Mesendoderm (in vitro differentiated cells): ENCODE measurements at regions not wholly inside any gene's neighbourhood (a gene's known extent, or its start where the extent isn't known, plus 50 kb on each side); places are given as distances from the start of the nearest gene placed in this dataset.
"Not testable (repeated sequence)": the region's sequence is repeated elsewhere in the genome, so short reads cannot be mapped to it uniquely, and the experiment has no call there.

Experiments used
- DNase-seq: peaks from one replicate; pipeline ENCODE4 v3.0.0; 2013
- H2AK5ac ChIP-seq: 2 replicates; pipeline ENCODE4 v1.6.1; 2013; ENCODE audit warnings: low read length, inconsistent platforms
- H2BK120ac ChIP-seq: 2 replicates; pipeline ENCODE4 v1.6.1; 2013; ENCODE audit warnings: low read depth, mild to moderate bottlenecking, low read length, moderate library complexity, mixed read lengths
- H2BK15ac ChIP-seq: replicated peaks from 2 replicates; pipeline ENCODE4 v1.6.1; 2013; ENCODE audit warnings: low read depth, mild to moderate bottlenecking, moderate library complexity
- H2BK5ac ChIP-seq: 2 replicates; pipeline ENCODE4 v1.6.1; 2013; ENCODE audit warnings: low read length, inconsistent platforms
- H3K18ac ChIP-seq: 2 replicates; pipeline ENCODE4 v1.6.1; 2013; ENCODE audit warnings: mild to moderate bottlenecking, low read length, mixed read lengths
- H3K23ac ChIP-seq: one replicate; pipeline ENCODE4 v1.6.1; 2013; ENCODE audit warnings: low read length
- H3K27ac ChIP-seq: 2 replicates; pipeline ENCODE4 v1.5.1; 2013; ENCODE audit warnings: low read depth, mild to moderate bottlenecking, inconsistent platforms, low read length, moderate library complexity
- H3K27me3 ChIP-seq: 2 replicates; pipeline ENCODE4 v1.6.1; 2013; ENCODE audit warnings: low read length, control low read depth, mild to moderate bottlenecking, inconsistent platforms; ENCODE audit not compliant: insufficient read depth, poor library complexity
- H3K36me3 ChIP-seq: 2 replicates; pipeline ENCODE4 v1.6.1; 2013; ENCODE audit warnings: low read length, inconsistent platforms; ENCODE audit not compliant: control insufficient read depth, insufficient read depth
- H3K4ac ChIP-seq: one replicate; pipeline ENCODE4 v1.6.1; 2013; ENCODE audit warnings: low read depth, mild to moderate bottlenecking, low read length, moderate library complexity
- H3K4me1 ChIP-seq: 2 replicates; pipeline ENCODE4 v1.6.1; 2013; ENCODE audit warnings: low read depth, low read length, inconsistent platforms; ENCODE audit not compliant: control insufficient read depth
- H3K4me2 ChIP-seq: 2 replicates; pipeline ENCODE4 v1.6.1; 2013; ENCODE audit warnings: low read length
- H3K4me3 ChIP-seq: 2 replicates; pipeline ENCODE4 v1.5.1; 2013; ENCODE audit warnings: mild to moderate bottlenecking, low read length
- H3K56ac ChIP-seq: one replicate; pipeline ENCODE4 v1.6.1; 2013; ENCODE audit warnings: low read length
- H3K79me1 ChIP-seq: 2 replicates; pipeline ENCODE4 v1.6.1; 2013; ENCODE audit warnings: low read length, inconsistent platforms
- H3K79me2 ChIP-seq: 2 replicates; pipeline ENCODE4 v1.6.1; 2013; ENCODE audit warnings: mild to moderate bottlenecking, low read length; ENCODE audit not compliant: control insufficient read depth, insufficient read depth
- H3K9ac ChIP-seq: 2 replicates; pipeline ENCODE4 v1.6.1; 2013; ENCODE audit warnings: low read length, inconsistent platforms
- H4K5ac ChIP-seq: one replicate; pipeline ENCODE4 v1.6.1; 2013; ENCODE audit warnings: low read length
- H4K8ac ChIP-seq: one replicate; pipeline ENCODE4 v1.6.1; 2013; ENCODE audit warnings: low read depth, mild to moderate bottlenecking, control low read depth, low read length, moderate library complexity
- WGBS: extraction: QIAGEN DNeasy Blood & Tissue Kit; methylation state at CpG from one replicate; pipeline ENCODE4 v1.1.7; 2013; ENCODE audit warnings: low lambda C conversion rate, missing lambda C conversion rate; ENCODE audit not compliant: insufficient coverage; ENCODE audit errors: extremely low coverage; 5-methylcytosine and 5-hydroxymethylcytosine counted together

DNA sequence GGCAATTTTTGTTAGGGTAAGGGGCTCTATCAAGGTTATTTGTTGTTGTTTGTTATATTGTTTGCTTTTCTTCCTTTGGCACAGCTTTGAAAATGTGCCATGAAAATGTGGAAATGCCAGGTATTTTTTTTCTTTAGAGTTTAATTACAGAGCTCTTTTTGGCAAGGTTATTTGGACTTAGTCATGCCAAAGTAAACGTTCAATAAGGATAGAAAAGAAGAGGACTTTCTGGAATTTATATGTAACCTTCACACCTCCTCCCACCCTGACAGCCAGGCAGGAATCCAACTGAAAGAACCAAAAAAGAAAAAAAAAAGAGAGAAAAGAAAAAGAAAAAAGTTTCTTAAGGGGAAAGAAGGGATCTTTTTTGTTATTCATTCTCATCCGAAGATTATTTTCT is 217.8 kb downstream of the KITLG start:
- Histone ChIP-seq H2BK15ac (no peak overlapping the region), H3K56ac (no peak overlapping the region), H2BK120ac (no peak overlapping the region), H3K4ac (no peak overlapping the region), H3K18ac (peak overlapping the region; percentile 68), H3K9ac (no peak overlapping the region), H3K27ac (no peak overlapping the region), H3K4me2 (no peak overlapping the region), H4K5ac (no peak overlapping the region), H2AK5ac (no peak overlapping the region), H2BK5ac (no peak overlapping the region), H3K79me1 (no peaks in the 10 kb centered on the region), H3K4me1 (peaks cover 6% of the 10 kb centered on the region), H3K79me2 (no peaks in the 10 kb centered on the region), H3K27me3 (no peaks in the 10 kb centered on the region), H3K23ac (no peak overlapping the region), H3K36me3 (no peaks in the 10 kb centered on the region), H4K8ac (no peak overlapping the region), H3K4me3 (no peak overlapping the region)
- WGBS = no CpG with 5 or more reads among the region's 2 CpGs
- DNase-seq = no peak

DNA sequence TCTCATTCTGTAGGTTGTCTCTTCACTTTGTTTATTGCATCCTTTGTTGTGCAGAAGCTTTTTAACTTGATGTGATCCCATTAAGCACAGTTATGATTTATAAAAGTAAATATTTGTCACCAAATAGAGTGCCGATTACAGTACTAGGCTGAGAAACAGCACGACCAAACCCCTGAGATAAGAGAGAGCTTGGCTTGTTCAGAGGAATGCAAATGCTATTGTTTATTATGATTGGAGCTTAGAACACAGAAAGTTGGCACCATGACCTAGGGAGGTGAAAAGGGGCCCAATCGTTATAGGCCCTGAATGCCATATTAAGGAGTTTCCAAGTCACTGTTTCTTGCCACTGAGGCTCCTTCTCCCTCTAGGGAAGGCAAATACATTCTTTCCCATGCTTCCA is 214.9 kb downstream of the KITLG start:
- WGBS = no CpG with 5 or more reads among the region's 3 CpGs
- peak overlapping the region; percentile 94 for H3K4ac ChIP-seq

GRCh38 chr12:88366101-88366500 is 214.2 kb downstream of the KITLG start:
- Histone ChIP-seq H3K4me1 (peaks cover 10% of the 10 kb centered on the region), H4K8ac (no peak overlapping the region), H3K27me3 (no peaks in the 10 kb centered on the region), H3K18ac (peak overlapping the region; percentile 30), H3K4me2 (no peak overlapping the region), H3K27ac (peak overlapping the region; percentile 66), H2BK120ac (no peak overlapping the region), H2BK15ac (no peak overlapping the region), H3K9ac (no peak overlapping the region), H3K36me3 (no peaks in the 10 kb centered on the region), H3K56ac (no peak overlapping the region), H3K4me3 (no peak overlapping the region), H3K79me2 (no peaks in the 10 kb centered on the region), H3K23ac (no peak overlapping the region), H2AK5ac (no peak overlapping the region), H3K79me1 (no peaks in the 10 kb centered on the region), H4K5ac (no peak overlapping the region), H3K4ac (no peak overlapping the region), H2BK5ac (no peak overlapping the region)
- peak; percentile 76 for DNase-seq
- WGBS = no CpG with 5 or more reads among the region's 4 CpGs

More for the DNA sequence above, 214.9 kb downstream of the KITLG start:
- Histone ChIP-seq H3K9ac (no peak overlapping the region), H4K8ac (peak overlapping the region; percentile 81), H3K56ac (no peak overlapping the region), H3K4me2 (no peak overlapping the region), H3K27me3 (no peaks in the 10 kb centered on the region), H2BK15ac (no peak overlapping the region), H3K23ac (no peak overlapping the region), H3K79me2 (no peaks in the 10 kb centered on the region), H4K5ac (no peak overlapping the region), H3K79me1 (no peaks in the 10 kb centered on the region), H3K18ac (peak overlapping the region; percentile 96), H3K36me3 (no peaks in the 10 kb centered on the region), H3K27ac (peak overlapping the region; percentile 66), H3K4me3 (no peak overlapping the region), H2BK5ac (peak overlapping the region; percentile 78), H3K4me1 (peaks cover 10% of the 10 kb centered on the region), H2AK5ac (peak overlapping the region; percentile 35), H2BK120ac (peak overlapping the region; percentile 97)
- DNase-seq = no peak

DNA sequence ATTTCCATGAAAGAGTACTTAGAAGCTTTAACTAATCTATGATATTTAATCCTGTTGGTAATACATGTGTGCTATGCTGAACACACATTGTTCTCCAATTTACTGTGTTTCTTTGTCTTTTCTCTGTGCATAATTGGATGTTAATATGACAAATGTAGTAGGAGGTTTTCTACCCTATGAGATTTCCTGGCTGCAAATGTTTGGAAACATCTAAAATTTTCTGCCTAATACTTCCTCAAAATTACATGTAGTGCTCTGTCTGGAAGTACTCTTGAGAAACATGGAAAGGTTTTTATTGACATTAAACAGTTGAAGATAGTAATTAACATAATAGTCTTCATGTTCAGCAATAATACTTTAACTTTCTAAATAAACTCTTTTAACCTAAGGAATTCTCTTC is 213.0 kb downstream of the KITLG start:
- Histone ChIP-seq H3K27me3 (no peaks in the 10 kb centered on the region), H4K8ac (no peak overlapping the region), H3K23ac (no peak overlapping the region)

DNA sequence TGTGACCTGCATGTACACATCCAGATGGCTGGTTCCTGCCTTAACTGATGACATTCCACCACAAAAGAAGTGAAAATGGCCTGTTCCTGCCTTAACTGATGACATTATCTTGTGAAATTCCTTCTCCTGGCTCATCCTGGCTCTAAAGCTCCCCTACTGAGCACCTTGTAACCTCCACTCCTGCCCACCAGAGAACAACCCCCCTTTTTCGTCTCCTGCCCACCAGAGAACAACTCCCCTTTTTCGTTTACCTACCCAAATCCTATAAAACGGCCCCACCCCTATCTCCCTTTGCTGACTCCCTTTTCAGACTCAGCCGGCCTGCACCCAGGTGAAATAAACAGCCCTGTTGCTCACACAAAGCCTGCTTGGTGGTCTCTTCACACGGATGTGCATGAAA is 212.2 kb downstream of the KITLG start:
- not testable (repeated sequence) for H3K18ac ChIP-seq, H3K79me1 ChIP-seq, H2BK15ac ChIP-seq, H3K79me2 ChIP-seq, H3K9ac ChIP-seq, H3K27me3 ChIP-seq, H3K4ac ChIP-seq, H2AK5ac ChIP-seq, H3K4me3 ChIP-seq, H3K23ac ChIP-seq, H3K36me3 ChIP-seq, H2BK120ac ChIP-seq, H3K4me2 ChIP-seq, H4K8ac ChIP-seq, H3K4me1 ChIP-seq, H4K5ac ChIP-seq
- DNase-seq = peak; percentile 78
- peak overlapping the region; percentile 75 for H3K27ac ChIP-seq
- peak overlapping the region; percentile 62 for H3K56ac ChIP-seq
- WGBS = no CpG with 5 or more reads among the region's 5 CpGs
- H2BK5ac ChIP-seq = peak overlapping the region; percentile 69

More for the DNA sequence above, 213.0 kb downstream of the KITLG start:
- H4K5ac ChIP-seq = no peak overlapping the region
- H3K4me3 ChIP-seq = no peak overlapping the region
- no peak overlapping the region for H3K9ac ChIP-seq
- H3K27ac ChIP-seq = no peak overlapping the region
- no peak overlapping the region for H2BK15ac ChIP-seq
- H3K56ac ChIP-seq = no peak overlapping the region
- peaks cover 7% of the 10 kb centered on the region for H3K4me1 ChIP-seq
- H3K79me1 ChIP-seq = no peaks in the 10 kb centered on the region
- no peaks in the 10 kb centered on the region for H3K36me3 ChIP-seq
- H3K4me2 ChIP-seq = no peak overlapping the region
- no peak overlapping the region for H2AK5ac ChIP-seq
- DNase-seq = no peak
- H2BK5ac ChIP-seq = no peak overlapping the region
- no peaks in the 10 kb centered on the region for H3K79me2 ChIP-seq
- H3K4ac ChIP-seq = no peak overlapping the region
- no peak overlapping the region for H2BK120ac ChIP-seq
- no peak overlapping the region for H3K18ac ChIP-seq

- Histone ChIP-seq H2AK5ac (no peak overlapping the region), H2BK120ac (peak overlapping the region; percentile 78), H4K8ac (no peak overlapping the region), H3K79me1 (no peaks in the 10 kb centered on the region), H2BK15ac (peak overlapping the region; percentile 100), H3K4me2 (no peak overlapping the region), H4K5ac (no peak overlapping the region), H3K56ac (peak overlapping the region; percentile 2), H3K4me1 (peaks cover 3% of the 10 kb centered on the region), H3K79me2 (no peaks in the 10 kb centered on the region), H2BK5ac (no peak overlapping the region), H3K23ac (no peak overlapping the region), H3K4me3 (no peak overlapping the region), H3K18ac (no peak overlapping the region), H3K9ac (no peak overlapping the region), H3K27ac (no peak overlapping the region), H3K36me3 (no peaks in the 10 kb centered on the region), H3K4ac (peak overlapping the region; percentile 86), H3K27me3 (no peaks in the 10 kb centered on the region)
- no peak for DNase-seq
- no CpG with 5 or more reads among the region's 7 CpGs for WGBS
These were observed 208.7 kb downstream of the KITLG start for GRCh38 chr12:88371416-88372183.
